NCI-H1417 (cell line): ENCODE measurements at regions not wholly inside any gene's neighbourhood (a gene's known extent, or its start where the extent isn't known, plus 50 kb on each side); places are given as distances from the start of the nearest gene placed in this dataset.

Experiments used
- DNase-seq, 3 experiments: peaks; one replicate each; lab custom pipeline; 2025; lab: John Stamatoyannopoulos, UW

DNA sequence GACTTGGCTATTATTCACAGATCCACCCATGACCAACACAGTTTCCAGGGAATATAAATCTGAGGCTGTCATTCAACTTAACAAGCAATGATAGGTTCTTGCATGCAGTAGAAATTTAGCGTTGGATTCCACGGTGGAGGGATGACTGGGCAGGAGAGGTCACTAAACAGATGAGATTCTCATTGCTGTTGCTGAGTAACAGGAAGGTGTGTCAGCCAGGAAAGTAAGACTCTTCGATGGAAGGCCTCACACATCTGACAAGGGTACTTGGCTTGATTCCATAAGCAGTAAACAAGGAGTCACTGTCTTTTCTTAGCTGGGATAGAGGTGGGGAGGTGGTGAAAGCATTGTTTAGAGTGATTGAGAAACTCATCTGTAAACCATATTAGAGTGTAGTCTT is 1152.0 kb downstream of the SORCS3 start:
- DNase-seq, result no peak

DNA sequence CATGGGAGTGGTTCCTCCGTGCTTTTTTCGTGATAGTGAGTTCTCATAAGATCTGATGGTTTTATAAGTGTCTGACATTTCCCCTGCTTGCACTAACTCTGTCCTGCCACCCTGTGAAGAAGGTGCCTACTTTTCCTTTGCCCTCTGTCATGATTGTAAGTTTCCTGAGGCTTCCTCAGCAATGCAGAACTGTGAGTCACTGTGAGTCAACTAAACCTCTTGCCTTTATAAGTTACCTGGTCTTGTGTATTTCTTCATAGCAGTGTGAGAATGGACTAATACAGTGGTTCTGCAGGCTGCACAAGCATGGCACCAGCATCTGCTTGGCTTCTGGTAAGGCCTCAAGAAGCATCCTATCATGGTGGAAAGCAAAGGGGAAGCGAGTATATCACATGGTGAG is 1144.6 kb downstream of the SORCS3 start:
- no peak for DNase-seq

DNA sequence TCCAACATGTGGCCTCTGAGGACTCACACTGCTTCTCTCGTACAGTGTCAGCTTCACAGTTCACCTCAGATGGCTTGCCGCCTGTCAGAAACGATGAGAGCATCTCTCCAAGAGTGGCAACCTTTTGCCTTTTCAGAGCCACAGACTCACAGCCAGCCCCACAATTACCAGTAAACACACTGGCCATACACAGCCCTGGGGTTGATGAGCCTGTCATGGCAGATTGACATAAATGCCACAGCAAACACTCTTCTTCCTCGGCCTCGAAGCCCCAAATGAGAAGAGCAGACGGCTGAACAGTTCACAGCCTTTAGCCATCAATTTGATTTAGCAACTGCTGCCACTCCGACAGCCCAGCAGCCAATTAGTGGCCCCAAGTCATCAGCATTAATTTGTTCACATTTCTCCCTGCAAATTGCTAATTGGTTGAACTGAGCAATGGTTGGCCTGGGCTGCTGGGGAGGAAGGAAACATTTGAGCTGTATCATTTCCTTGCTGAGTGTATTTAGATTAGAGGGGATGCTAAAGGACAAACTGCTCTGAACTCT is 1142.9 kb downstream of the SORCS3 start:
- no peak for DNase-seq

DNA sequence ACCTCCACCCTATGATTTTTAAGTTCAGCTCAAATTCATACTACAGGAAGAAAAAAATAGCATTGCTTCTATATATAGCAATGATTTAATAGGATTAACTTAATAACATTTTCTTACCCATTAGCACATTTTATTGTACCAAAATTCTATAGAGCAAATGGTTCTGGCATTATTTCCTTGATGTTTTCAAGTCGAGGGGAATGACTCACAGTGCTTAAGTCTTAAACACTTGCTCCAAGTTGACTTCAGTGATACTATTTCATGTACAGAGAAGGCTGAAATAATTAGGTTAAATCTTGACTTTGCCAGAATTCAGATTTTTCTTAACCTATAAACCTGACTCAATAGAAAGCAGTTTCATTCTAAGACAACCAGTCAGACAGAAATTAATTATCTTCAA is 1133.8 kb downstream of the SORCS3 start:
- no peak for DNase-seq

DNA sequence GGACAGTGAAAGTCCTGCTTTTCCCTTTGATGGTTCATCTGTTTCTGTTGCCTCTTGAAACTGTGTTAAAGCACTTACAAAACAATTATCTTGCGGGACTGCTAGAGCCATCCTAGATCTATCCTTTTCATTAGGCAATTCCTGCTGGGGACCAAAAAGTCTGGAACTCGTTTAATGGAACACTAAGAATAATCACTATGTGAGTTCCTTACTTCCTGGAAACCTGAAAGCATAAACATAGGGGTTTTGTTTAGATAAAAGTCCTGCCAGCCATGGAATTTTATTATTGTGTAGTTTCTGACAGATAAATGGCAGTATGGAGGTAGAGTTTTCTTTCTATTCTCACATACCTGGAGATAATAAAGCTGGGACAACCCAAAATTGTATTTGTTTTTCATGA is 1133.3 kb downstream of the SORCS3 start:
- no peak for DNase-seq

DNA sequence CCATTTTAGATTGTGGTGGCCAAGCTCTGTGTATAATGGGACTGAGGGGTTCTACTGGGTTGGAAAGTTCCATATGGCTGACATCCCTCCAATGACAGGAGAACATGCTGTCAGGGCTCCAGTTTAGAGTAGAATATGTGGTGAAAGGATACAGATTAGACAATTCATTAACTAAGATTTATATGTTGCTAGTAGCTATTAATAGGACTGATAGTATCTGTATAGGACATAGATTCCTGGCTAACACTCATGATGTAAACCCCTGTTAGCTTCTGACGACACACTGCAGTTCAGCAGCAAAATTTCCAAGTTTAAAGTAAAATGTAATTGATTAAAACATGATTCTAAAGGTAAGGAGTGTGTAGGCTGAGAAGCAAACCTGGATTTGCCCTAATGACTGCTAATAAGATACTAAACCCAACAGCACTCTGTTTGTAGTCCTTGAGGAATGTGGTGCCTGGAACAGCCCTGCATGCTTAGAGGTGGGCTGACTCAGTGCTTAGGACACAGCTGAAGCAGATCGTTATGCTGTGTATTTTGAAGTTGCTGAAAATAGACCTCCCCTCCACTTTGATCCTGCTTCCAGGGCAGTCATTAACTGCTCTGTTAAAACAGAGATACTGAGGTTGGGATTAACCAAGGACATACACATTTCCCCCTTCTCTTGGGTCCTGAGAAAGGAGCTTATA is 1129.6 kb downstream of the SORCS3 start:
- no peak for DNase-seq

DNA sequence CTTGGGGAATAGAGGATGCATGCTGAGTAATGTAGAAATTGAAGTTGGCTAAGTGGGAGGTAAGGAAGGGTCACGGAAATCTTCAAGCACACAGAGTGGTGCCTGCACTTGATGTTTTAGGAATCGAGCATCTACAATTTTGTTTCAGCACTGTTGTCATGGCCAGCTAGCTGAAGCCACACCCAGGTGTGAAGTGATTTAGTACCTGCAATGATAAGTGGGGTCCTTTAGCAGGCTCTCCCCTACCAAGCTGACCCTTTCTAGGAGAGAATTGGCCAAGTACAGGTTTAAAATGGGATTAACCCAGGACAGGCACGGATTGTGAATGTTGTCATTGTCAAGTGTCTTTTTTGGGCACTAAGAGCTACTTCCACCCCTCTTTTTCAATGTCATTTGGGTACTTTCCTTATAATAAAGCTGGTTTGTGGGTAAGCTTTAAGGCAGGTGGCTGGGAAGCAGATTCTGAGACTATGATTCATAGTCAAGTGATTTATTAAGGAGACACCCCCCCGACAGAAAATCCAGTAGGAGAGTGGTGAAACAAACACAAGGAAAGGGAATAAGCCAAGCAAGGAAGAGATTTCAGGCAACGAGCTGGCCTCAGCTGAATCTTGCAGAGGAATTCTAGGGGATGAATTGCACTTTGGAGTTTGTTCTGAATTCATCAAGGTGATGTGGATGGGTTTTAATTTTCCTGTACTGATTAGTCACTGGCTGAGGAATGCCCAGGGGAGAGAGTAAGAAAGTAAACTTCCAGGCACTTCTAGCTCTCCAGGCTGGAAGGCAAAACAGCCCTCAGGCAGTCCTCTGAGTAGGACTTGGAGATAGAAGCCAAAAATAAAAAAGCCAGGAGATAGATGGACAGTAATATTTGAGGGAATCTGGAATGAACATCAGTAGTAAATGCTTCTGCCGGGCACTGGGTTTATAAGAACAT is 1128.4 kb downstream of the SORCS3 start:
- no peak for DNase-seq

DNA sequence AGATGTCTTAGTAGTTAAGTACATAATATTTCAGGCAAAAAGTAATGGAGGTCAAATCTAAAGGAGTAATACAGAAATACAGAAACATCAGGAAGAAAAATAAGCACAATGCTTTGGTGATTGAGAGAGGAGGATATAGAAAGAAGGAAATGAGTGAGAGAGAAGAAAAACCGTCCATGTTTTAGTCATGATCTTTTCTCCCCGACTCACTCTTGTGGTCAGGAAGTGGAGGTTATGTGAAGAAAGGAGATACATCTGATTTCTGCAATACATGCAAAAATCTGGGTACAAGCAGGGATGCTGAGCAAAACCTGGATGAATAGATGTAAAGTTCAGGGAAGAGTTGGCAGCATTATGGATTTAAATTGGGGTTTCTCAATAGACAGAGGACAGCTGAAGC is 1122.5 kb downstream of the SORCS3 start:
- DNase-seq, result no peak

DNA sequence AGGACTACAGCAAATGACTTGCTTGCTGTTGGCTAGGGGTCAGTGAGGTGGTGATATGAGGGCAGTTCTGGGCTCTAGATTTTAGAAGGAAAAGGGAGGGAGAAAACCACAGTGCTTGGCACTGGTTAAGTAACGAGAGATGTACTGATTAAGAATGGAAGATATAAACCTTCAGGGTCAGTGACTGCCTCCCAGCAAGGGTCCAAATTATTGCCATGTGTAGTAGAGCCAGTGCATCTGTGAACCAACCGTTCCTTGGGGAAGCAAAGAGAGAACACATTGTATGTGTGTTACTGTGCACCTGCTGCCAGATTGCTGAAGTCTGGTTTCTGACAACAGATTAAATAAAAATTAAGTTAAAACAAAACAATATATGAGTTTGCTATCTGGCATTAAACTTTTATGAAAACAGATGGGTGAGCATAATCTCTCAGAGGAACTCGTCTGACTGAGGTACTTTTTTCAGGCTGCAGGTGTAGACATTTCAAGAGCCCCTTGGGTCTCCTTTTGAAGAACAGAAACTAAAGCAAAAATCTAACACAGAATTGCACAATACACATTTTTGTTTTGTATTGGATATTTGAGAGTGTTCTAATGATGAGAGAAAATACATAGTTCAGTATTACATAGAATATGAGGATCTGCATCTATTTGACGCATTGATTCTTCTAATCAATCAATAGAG is 1120.6 kb downstream of the SORCS3 start:
- DNase-seq, result no peak

DNA sequence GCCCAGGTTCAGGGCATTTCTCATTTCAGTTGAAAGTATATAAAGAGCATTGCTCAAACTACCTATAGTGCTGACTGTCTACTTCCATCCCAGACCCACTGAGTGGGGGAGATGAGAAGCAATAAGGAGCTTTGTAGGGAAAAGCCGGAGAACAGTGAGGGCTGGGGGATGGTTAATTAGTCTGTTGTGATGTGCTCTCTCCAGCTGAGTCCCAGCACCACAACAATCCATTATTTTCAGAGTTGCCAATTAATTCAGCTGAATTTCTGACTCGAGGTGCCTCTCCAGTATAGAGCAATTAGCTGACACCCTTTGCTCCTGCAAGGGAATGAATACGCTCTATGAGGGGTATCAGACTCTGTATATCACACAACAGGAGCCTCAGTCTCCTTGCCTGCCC is 1118.6 kb downstream of the SORCS3 start:
- no peak for DNase-seq

DNA sequence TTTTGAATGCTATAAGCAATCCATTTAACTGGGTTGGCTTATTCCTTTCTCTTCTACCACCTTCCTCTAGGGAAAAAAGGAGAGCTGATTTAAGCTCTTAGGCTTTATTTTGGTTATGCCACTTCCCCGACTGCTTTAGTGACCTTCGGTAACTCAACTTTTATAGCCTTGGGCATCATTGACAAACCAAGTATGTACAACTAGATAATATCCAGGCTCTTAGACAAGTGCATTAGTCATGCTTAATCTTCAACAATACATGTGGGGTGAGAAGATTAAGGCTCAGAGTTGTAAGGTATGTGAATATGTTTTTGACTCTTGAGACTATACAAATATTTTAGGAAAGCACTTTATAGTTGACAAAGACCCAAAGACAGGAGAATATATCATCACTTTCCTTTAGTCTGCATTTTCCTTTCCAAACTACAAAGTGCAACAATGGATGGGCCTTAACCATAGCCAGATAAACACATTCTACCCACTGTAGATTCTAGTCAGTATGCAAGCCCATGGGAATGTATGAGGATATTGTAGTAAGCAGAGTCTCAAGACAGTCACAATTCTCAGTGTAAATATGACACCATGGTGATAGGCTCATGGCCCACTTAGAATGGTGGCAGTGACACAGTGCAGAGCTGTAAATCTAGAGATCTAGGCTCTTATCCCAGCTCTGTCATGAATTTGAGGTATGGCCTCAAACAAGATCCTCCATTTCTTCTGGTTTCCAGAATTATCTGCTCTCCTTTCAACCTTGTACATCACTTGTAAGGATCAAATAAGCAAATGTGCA is 1117.3 kb downstream of the SORCS3 start:
- DNase-seq, result no peak

DNA sequence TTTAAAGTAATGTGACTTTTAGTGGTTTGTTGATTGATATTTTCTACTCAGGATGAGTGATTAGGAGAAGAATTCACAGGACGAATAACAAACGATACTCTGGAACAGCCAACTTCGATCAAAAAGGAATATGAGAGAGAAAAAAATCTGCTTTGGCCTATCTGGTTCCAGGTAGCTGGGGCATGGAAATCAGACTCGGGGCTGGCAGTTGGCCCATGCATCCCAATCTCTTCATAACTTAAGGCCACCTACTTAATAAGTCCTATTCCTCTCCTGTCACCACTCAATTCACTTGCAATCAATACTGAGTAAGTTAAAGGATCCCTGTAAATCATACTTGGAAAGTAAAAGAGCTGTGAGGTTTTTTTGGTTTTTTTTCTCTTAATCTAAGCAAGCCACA is 1116.2 kb downstream of the SORCS3 start:
- DNase-seq, result no peak

DNA sequence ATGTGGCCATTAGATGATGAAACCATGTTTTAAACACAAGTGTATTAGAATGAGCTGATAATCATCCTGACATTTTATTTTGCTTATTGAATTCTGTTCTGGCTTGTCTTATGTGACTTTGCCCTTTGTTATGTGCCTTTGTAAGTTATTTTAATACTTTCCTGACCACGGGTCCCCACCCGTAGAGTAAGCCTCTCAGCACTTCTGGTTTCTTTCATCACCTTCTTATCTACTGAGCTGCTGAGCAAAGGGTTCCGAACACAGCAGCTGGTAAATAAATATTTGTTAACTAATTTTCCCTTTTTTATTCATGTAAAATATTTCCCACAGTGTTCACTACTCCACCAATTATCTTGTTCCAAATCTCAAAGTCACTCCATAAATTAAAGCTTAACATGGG is 1115.3 kb downstream of the SORCS3 start:
- no peak for DNase-seq

DNA sequence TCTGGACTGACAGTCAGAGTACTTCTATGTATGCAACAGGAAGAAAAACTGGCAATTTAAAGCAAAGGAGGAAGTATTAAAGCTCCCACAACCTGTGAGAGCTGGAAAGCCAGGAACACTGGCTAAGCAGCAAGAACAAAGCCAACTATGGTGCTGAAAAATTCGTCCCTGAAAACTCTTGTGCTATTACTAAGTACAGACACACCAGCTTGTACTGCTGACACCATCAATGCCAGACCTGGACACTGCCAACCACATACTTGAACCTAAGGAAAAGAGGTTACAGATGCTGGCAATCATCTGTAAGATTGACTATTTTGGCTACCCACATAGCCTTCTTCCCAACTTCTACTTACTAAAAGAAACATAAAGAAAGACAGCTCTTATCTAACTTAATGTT is 1110.6 kb downstream of the SORCS3 start:
- DNase-seq, result no peak

DNA sequence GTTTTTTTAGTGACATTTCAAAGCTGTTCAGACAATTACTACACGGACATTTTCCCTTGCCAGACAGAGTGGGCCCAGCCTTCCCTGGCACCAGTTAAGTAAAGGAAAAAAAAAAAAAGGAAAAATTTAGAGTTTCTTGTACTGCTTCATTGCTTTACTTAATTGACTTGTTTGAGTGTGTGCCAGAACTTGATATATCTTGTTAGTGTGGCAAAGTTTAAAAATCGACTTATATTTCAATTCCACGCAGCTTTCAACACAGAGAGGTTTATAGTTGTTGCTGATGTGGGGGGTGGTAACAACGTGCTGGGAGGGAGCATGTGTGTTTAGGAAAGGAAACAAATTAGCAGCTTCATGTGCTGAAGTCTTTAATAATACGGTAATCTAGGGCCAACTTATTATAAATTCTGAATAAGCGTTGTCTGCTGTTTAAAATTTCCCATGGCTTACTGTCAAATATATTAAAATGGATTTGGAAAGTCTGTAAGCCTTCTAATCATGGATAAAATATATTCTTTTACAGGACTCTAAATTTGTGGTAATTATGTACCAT is 1104.6 kb downstream of the SORCS3 start:
- no peak for DNase-seq

DNA sequence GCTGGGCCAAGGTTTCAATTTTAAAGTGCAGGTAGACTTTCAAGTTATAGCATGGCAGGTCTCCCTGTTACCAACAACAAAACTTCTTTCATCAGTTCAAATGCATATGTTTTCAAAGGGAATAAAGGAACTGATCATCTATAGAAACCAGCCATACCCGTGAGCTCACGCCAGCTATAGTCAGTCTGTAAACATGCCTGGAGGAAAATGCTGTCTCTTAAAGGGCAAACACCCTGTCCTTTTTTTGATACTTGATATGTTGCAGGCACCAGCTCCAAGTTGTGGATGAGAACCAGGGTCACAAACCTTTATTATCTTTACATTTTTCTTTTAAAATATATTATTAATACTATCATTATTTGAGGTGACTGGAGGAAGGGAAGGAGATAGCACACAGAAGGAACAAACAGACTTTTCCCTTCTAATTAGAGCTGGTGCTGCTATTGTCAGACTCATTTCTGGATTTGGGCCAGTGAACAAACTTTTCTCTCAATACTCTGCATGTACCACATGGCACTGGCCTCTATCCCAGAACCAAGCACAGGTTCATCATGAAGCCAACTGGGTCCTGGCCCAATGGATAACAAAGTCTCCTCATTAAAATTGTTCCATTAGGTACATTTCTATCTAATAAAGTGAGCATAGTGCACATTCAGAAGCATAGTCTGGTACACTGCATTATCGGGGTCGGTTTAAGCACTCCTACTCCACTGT is 1102.4 kb downstream of the SORCS3 start:
- DNase-seq, result no peak

DNA sequence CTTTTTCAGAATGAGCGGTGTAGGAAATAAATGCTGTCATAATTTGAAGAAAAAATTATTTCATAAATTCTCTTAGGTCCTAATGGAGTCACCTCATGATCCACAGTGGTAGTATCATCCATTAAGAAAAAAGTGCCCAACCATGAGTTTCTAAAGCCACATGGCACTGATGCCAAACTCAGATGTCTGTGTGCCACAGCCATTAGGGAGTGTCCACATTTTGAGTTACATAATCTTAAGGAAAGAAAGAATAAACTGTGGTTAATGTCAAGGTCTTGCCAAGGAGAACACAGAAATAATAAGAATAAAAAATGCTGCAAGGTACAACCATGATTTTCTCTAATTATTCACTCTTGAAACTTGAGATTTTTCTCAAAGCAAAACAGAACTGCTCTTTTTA is 1101.8 kb downstream of the SORCS3 start:
- DNase-seq, result no peak

DNA sequence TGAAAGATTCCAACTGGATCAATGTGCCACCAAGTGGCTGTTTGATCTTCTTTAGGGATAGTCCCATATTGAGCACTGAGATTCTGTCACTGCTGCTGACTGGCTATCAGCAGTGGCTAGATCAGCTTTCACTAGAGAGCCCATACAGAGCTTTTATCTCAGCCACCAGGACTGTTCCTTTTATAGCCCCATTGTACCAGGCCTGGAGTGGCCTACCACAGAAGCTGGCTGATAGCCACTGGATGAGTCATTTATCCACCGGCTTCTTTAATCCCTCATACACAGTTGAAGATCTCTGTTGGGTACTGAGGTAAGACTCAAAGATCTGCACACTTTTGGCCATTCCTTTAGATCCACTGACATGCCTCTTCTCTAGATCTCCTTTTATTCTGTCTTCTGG is 1101.1 kb downstream of the SORCS3 start:
- no peak for DNase-seq

DNA sequence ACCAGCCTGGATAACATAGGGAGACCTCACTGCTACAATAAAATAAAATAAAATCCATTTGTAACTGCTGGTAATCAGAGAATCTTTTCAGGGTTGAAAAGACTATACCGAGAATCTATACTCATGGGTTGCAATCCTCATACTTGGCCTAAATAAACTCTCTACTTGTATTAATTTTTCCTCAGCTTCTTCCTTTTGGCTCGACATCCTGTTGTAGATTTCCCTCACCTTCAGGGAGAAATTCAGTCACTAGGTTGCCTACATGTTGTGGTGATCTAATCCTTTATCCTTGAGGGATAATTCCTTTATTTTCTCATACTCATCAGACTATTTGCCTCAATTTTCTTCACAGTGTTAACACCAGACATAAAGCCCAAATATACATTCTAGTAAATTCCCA is 1093.4 kb downstream of the SORCS3 start:
- no peak for DNase-seq

DNA sequence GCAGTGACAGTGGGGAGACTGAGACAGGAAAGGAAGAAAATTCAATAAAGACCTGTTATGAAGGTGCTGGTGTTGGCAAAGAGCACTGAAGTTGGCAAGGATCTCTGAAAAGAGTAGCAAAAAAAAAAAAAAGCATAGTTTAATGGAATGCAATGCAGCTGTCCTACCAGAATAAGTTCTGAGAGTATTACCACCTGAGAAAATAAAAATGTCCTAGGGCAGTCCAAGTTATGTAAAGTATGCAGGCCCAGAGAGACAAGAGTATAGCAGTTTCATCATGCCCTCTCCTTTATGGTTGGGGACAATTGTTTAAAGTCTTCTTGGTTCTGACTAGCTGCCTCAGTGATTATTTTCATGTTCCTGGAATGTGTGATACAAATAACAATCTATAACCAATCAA is 1092.8 kb downstream of the SORCS3 start:
- no peak for DNase-seq

DNA sequence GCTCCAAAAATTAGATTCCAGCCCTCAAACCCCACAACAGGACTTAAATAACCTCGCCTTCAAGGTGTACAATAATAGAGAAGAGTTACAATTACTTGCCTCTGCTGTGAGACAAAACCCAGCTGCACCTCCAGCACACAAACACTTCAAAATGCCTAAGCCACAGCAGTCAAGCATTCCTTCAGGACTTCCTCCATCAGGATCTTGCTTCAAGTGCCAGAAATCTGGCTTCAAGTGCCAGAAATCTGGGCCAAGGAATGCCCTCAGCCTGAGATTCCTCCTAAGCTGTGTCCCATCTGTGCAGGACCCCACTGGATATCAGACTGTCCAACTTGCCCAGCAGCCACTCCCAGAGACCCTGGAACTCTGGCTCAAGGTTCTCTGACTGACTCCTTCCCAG is 1088.3 kb downstream of the SORCS3 start:
- DNase-seq, result no peak
